ENCODE measurements at regions not wholly inside any gene's neighbourhood (a gene's known extent, or its start where the extent isn't known, plus 50 kb on each side); places are given as distances from the start of the nearest gene placed in this dataset.
"Not testable (repeated sequence)": the region's sequence is repeated elsewhere in the genome, so short reads cannot be mapped to it uniquely, and the experiment has no call there.

DNA sequence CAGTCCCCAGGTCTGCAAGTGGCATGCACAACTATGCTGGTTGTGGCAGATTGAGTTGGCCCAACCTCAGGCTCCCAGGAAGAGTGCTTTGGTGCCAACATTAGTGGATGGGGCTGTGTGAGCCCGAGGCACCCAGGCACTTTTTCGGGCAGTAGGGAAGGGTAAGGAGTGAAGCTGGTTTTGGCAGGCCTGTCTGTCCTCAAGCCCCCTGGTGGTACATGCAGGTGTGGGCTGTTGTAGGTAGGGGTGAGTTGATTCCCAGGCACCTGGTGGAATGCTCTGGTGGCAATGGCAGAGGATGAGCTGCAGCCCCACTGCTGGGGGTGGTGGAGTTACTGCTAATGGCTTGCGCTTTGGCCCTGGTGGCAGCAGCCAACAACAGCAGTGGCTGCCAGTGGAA lies 723.7 kb upstream of the SLITRK1 start:
- Histone ChIP-seq H3K4me3 (no peak overlapping the region), H3K27ac (no peak overlapping the region), H3K4me1 (no peaks in the 10 kb centered on the region), H3K9me3 (peaks cover 0 to 4% (median 0%) of the 10 kb centered on the region in 4 donors), H3K36me3 (no peaks in the 10 kb centered on the region), H3K27me3 (no peaks in the 10 kb centered on the region)
- DNase-seq, result no peak
- 91 to 94% (median 94%) methylated on average over 3 of the region's 3 CpGs for WGBS, 5 donors
- TF ChIP-seq EP300 (IDR thresholded peaks at IDR 0.05), result no peak
- TF ChIP-seq, protein P1, sequence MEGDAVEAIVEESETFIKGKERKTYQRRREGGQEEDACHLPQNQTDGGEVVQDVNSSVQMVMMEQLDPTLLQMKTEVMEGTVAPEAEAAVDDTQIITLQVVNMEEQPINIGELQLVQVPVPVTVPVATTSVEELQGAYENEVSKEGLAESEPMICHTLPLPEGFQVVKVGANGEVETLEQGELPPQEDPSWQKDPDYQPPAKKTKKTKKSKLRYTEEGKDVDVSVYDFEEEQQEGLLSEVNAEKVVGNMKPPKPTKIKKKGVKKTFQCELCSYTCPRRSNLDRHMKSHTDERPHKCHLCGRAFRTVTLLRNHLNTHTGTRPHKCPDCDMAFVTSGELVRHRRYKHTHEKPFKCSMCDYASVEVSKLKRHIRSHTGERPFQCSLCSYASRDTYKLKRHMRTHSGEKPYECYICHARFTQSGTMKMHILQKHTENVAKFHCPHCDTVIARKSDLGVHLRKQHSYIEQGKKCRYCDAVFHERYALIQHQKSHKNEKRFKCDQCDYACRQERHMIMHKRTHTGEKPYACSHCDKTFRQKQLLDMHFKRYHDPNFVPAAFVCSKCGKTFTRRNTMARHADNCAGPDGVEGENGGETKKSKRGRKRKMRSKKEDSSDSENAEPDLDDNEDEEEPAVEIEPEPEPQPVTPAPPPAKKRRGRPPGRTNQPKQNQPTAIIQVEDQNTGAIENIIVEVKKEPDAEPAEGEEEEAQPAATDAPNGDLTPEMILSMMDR (IDR thresholded peaks at IDR 0.05), result no peak
- TF ChIP-seq POLR2A (IDR thresholded peaks at IDR 0.05), result no peak
- no peak for TF ChIP-seq POLR2AphosphoS5 (IDR thresholded peaks at IDR 0.05)
- intact Hi-C loops (cut with DNase I; ENCODE audit: low total_unique reads), result no loop called here

DNA sequence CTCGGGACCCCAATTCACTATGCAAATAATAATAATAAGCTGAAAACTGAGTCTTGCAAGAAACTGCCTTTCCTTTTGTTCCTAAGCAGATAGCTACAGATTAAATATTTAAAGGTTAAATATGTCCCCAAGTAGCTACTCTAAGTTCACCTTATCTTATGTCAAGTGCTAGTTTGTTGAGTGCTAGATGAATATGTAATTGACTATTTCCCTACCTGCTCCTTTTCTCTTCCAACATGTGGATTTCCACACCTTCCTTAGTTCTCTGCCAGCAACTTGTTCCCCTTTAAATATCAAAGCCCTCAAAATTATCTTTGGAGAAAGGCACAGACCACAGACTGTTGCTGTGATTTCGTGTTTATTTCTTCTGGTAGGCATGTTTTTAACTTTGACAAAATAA lies 709.2 kb upstream of the SLITRK1 start:
- Histone ChIP-seq H3K27me3 (no peaks in the 10 kb centered on the region), H3K9me3 (no peaks in the 10 kb centered on the region), H3K4me3 (no peak overlapping the region), H3K36me3 (no peaks in the 10 kb centered on the region), H3K27ac (no peak overlapping the region), H3K4me1 (no peaks in the 10 kb centered on the region)
- 19 to 46% (median 33%) methylated on average over 2 of the region's 2 CpGs for WGBS, 5 donors
- no peak for DNase-seq
- TF ChIP-seq, protein P1 (IDR thresholded peaks at IDR 0.05), result no peak
- TF ChIP-seq EP300 (IDR thresholded peaks at IDR 0.05) (no peak), POLR2AphosphoS5 (IDR thresholded peaks at IDR 0.05) (no peak), POLR2A (IDR thresholded peaks at IDR 0.05) (no peak)
- intact Hi-C loops (cut with DNase I; ENCODE audit: low total_unique reads), result no loop called here

DNA sequence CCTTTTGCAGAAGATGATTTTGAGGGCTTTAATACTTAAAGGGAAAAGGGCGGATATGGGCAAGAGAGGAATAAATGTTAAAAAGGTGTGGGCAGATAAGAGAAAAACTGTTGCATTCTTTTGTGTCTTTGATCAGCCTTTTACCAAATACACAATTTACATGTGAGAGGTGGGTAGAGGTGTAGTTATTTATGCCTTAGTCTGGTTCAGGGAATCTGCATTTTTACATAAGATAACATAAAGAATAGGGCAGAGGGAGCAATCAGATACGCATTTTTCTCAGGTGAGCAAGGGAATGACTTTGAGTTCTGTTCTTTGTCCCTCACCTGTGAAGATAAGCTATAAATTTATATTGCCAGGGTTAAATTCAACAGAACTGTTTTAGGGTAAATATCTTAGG lies 708.4 kb upstream of the SLITRK1 start:
- H3K9me3 ChIP-seq, result no peaks in the 10 kb centered on the region
- WGBS, 5 donors, result 37 to 67% (median 47%) methylated on average over 2 of the region's 2 CpGs
- DNase-seq, result no peak
- no peak for TF ChIP-seq POLR2A (IDR thresholded peaks at IDR 0.05)
- TF ChIP-seq, protein P1 (IDR thresholded peaks at IDR 0.05), result no peak
- H3K4me3 ChIP-seq, result no peak overlapping the region
- H3K36me3 ChIP-seq, result no peaks in the 10 kb centered on the region
- no peaks in the 10 kb centered on the region for H3K27me3 ChIP-seq
- no peak overlapping the region for H3K27ac ChIP-seq
- no peaks in the 10 kb centered on the region for H3K4me1 ChIP-seq
- intact Hi-C loops (cut with DNase I; ENCODE audit: low total_unique reads), result no loop called here

- Histone ChIP-seq H3K27me3 (no peaks in the 10 kb centered on the region), H3K27ac (no peak overlapping the region), H3K4me3 (no peak overlapping the region), H3K9me3 (no peaks in the 10 kb centered on the region), H3K4me1 (no peaks in the 10 kb centered on the region), H3K36me3 (no peaks in the 10 kb centered on the region)
- no peak for TF ChIP-seq POLR2A (IDR thresholded peaks at IDR 0.05)
- TF ChIP-seq, protein P1 (IDR thresholded peaks at IDR 0.05), result no peak
- TF ChIP-seq POLR2AphosphoS5 (IDR thresholded peaks at IDR 0.05), result no peak
- no peak for TF ChIP-seq EP300 (IDR thresholded peaks at IDR 0.05)
- DNase-seq, result no peak
- 82 to 90% (median 88%) methylated on average over 1 of the region's 1 CpG for WGBS, 5 donors
- intact Hi-C loops (cut with DNase I; ENCODE audit: low total_unique reads), result no loop called here
Observed at GRCh38 chr13:84588023-84588422, 705.7 kb upstream of the SLITRK1 start.

GRCh38 chr13:84579901-84580300 lies 697.6 kb upstream of the SLITRK1 start:
- H3K27me3 ChIP-seq; H3K9me3 ChIP-seq; intact Hi-C loops (cut with DNase I; ENCODE audit: low total_unique reads); H3K36me3 ChIP-seq; H3K27ac ChIP-seq; H3K4me1 ChIP-seq; DNase-seq; H3K4me3 ChIP-seq: not testable (repeated sequence)
- 89 to 93% (median 90%) methylated on average over 12 of the region's 12 CpGs for WGBS, 5 donors

Measured in stomach (tissue), 8 donors.